ENCODE measurements at regions not wholly inside any gene's neighbourhood (a gene's known extent, or its start where the extent isn't known, plus 50 kb on each side); places are given as distances from the start of the nearest gene placed in this dataset.

- no peaks in the 10 kb centered on the region for H3K9me2 ChIP-seq (replicated peaks; ENCODE audit: control insufficient read depth, low read length)
- no peaks in the 10 kb centered on the region for H4K20me1 ChIP-seq (ENCODE audit: control insufficient read depth, insufficient read depth, low read depth, low read length)
- no peaks in the 10 kb centered on the region for H3K9me3 ChIP-seq (ENCODE audit: control insufficient read depth, insufficient read depth, low read length)
- H3K4me1 ChIP-seq (ENCODE audit: control insufficient read depth, low read length): no peaks in the 10 kb centered on the region
- H3K27ac ChIP-seq (ENCODE audit: low read depth, low read length): no peak overlapping the region
- H3K4me3 ChIP-seq (ENCODE audit: low read length): no peak overlapping the region
- H3K27me3 ChIP-seq (ENCODE audit: control insufficient read depth, low read length): no peaks in the 10 kb centered on the region
- no peak overlapping the region for H3K4me2 ChIP-seq (ENCODE audit: low read length)
- H3K79me2 ChIP-seq (ENCODE audit: control insufficient read depth, low read length): no peaks in the 10 kb centered on the region
- H3F3A ChIP-seq (ENCODE audit: control insufficient read depth, insufficient read depth): no peaks in the 10 kb centered on the region
- H3K36me3 ChIP-seq (ENCODE audit: control insufficient read depth, low read length): no peaks in the 10 kb centered on the region
- TF ChIP-seq CTCF (IDR thresholded peaks at IDR 0.05; ENCODE audit: low read depth, low read length, poor library complexity, severe bottlenecking) (no peak), EZH2phosphoT487 (IDR thresholded peaks at IDR 0.05; ENCODE audit: borderline replicate concordance, low read length) (no peak)
Measured at GRCh38 chr11:80668039-80668438, 1227.2 kb upstream of the TENM4 start.

DNA sequence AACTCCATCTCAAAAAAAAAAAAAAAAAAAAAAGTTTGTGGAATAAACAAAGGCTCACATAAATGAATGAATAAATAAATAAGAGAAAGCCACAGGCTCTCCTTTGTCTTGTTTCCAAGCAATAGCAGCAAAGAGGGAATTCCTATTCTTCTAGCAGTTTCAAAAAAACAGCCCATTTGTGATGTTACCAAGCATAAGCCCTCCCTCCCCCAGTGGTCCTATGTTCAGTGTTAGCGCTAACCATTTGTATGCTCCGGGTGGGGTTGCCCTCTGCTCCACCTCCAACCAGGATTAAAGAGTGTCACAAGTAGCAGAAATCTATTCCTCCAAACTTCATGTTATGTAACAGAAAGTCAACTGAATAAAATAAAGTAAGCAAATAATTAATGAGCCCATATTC lies 1215.0 kb upstream of the TENM4 start:
- Histone ChIP-seq H3K79me2 (ENCODE audit: control insufficient read depth, low read length) (no peaks in the 10 kb centered on the region), H3K9me3 (ENCODE audit: control insufficient read depth, insufficient read depth, low read length) (no peaks in the 10 kb centered on the region), H4K20me1 (ENCODE audit: control insufficient read depth, insufficient read depth, low read depth, low read length) (no peaks in the 10 kb centered on the region), H3K4me2 (ENCODE audit: low read length) (no peak overlapping the region), H3K4me1 (ENCODE audit: control insufficient read depth, low read length) (no peaks in the 10 kb centered on the region), H3K27me3 (ENCODE audit: control insufficient read depth, low read length) (no peaks in the 10 kb centered on the region), H3K4me3 (ENCODE audit: low read length) (no peak overlapping the region), H3K36me3 (ENCODE audit: control insufficient read depth, low read length) (no peaks in the 10 kb centered on the region), H3K27ac (ENCODE audit: low read depth, low read length) (no peak overlapping the region), H3F3A (ENCODE audit: control insufficient read depth, insufficient read depth) (no peaks in the 10 kb centered on the region), H3K9me2 (replicated peaks; ENCODE audit: control insufficient read depth, low read length) (no peaks in the 10 kb centered on the region)
- TF ChIP-seq EZH2phosphoT487 (IDR thresholded peaks at IDR 0.05; ENCODE audit: borderline replicate concordance, low read length) (no peak), CTCF (IDR thresholded peaks at IDR 0.05; ENCODE audit: low read depth, low read length, poor library complexity, severe bottlenecking) (no peak)

GRCh38 chr11:80650966-80651365 lies 1210.1 kb upstream of the TENM4 start:
- Histone ChIP-seq H3K79me2 (ENCODE audit: control insufficient read depth, low read length) (no peaks in the 10 kb centered on the region), H3K9me2 (replicated peaks; ENCODE audit: control insufficient read depth, low read length) (no peaks in the 10 kb centered on the region), H3F3A (ENCODE audit: control insufficient read depth, insufficient read depth) (no peaks in the 10 kb centered on the region), H3K27ac (ENCODE audit: low read depth, low read length) (no peak overlapping the region), H3K27me3 (ENCODE audit: control insufficient read depth, low read length) (no peaks in the 10 kb centered on the region), H3K36me3 (ENCODE audit: control insufficient read depth, low read length) (no peaks in the 10 kb centered on the region), H3K9me3 (ENCODE audit: control insufficient read depth, insufficient read depth, low read length) (no peaks in the 10 kb centered on the region), H4K20me1 (ENCODE audit: control insufficient read depth, insufficient read depth, low read depth, low read length) (no peaks in the 10 kb centered on the region), H3K4me3 (ENCODE audit: low read length) (no peak overlapping the region), H3K4me2 (ENCODE audit: low read length) (no peak overlapping the region), H3K4me1 (ENCODE audit: control insufficient read depth, low read length) (no peaks in the 10 kb centered on the region)
- TF ChIP-seq EZH2phosphoT487 (IDR thresholded peaks at IDR 0.05; ENCODE audit: borderline replicate concordance, low read length): no peak
- no peak for TF ChIP-seq CTCF (IDR thresholded peaks at IDR 0.05; ENCODE audit: low read depth, low read length, poor library complexity, severe bottlenecking)

DNA sequence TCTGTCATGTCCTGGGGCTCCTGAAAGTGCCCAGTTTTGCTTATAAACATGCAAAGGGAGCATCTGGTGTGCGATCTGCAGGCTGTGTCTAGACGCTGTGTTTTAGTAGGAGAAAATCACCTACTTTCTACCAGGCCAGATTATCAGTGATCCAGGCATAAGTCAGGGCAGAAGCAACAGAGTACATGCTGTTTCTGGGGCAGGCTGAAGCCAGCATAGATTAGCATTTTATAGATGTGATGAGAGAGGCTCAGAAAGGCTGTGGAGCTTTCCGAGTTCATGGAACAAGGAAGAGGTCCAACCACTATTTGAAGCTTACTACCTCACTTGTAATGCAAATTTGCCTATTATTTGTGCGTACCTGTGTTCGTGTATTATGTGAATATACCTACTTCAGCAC lies 1208.4 kb upstream of the TENM4 start:
- no peaks in the 10 kb centered on the region for H4K20me1 ChIP-seq (ENCODE audit: control insufficient read depth, insufficient read depth, low read depth, low read length)
- TF ChIP-seq EZH2phosphoT487 (IDR thresholded peaks at IDR 0.05; ENCODE audit: borderline replicate concordance, low read length) (no peak), CTCF (IDR thresholded peaks at IDR 0.05; ENCODE audit: low read depth, low read length, poor library complexity, severe bottlenecking) (no peak)

More for the DNA sequence above, 1208.4 kb upstream of the TENM4 start:
- H3K27me3 ChIP-seq (ENCODE audit: control insufficient read depth, low read length): no peaks in the 10 kb centered on the region
- H3K36me3 ChIP-seq (ENCODE audit: control insufficient read depth, low read length): no peaks in the 10 kb centered on the region
- H3K4me1 ChIP-seq (ENCODE audit: control insufficient read depth, low read length): no peaks in the 10 kb centered on the region
- H3K4me2 ChIP-seq (ENCODE audit: low read length): no peak overlapping the region
- H3F3A ChIP-seq (ENCODE audit: control insufficient read depth, insufficient read depth): no peaks in the 10 kb centered on the region
- H3K79me2 ChIP-seq (ENCODE audit: control insufficient read depth, low read length): no peaks in the 10 kb centered on the region
- no peaks in the 10 kb centered on the region for H3K9me3 ChIP-seq (ENCODE audit: control insufficient read depth, insufficient read depth, low read length)
- no peak overlapping the region for H3K4me3 ChIP-seq (ENCODE audit: low read length)
- H3K9me2 ChIP-seq (replicated peaks; ENCODE audit: control insufficient read depth, low read length): no peaks in the 10 kb centered on the region
- H3K27ac ChIP-seq (ENCODE audit: low read depth, low read length): no peak overlapping the region
